IPS-20b (cell line): ENCODE measurements at regions not wholly inside any gene's neighbourhood (a gene's known extent, or its start where the extent isn't known, plus 50 kb on each side); places are given as distances from the start of the nearest gene placed in this dataset.

Source experiments
- H3K27ac ChIP-seq: one replicate; pipeline ENCODE4 v1.5.1; 2013; ENCODE audit warnings: low read length
- H3K27me3 ChIP-seq: 2 replicates; pipeline ENCODE4 v1.6.1; 2013; ENCODE audit warnings: mild to moderate bottlenecking, low read length, inconsistent platforms; ENCODE audit not compliant: insufficient read depth
- H3K36me3 ChIP-seq: 2 replicates; pipeline ENCODE4 v1.6.1; 2013; ENCODE audit warnings: low read depth, mild to moderate bottlenecking, inconsistent platforms, low read length, moderate library complexity; ENCODE audit not compliant: insufficient read depth
- H3K4me1 ChIP-seq: 2 replicates; pipeline ENCODE4 v1.6.1; 2013; ENCODE audit warnings: mild to moderate bottlenecking, control low read depth, inconsistent platforms, low read length, moderate library complexity; ENCODE audit not compliant: insufficient read depth
- H3K4me3 ChIP-seq: 2 replicates; pipeline ENCODE4 v1.5.1; 2013; ENCODE audit warnings: mild to moderate bottlenecking, low read length, inconsistent platforms
- H3K9ac ChIP-seq: 2 replicates; pipeline ENCODE4 v1.6.1; 2013; ENCODE audit warnings: low read depth, mild to moderate bottlenecking, inconsistent platforms, low read length, moderate library complexity
- H3K9me3 ChIP-seq: 2 replicates; pipeline ENCODE4 v1.6.1; 2013; ENCODE audit warnings: mild to moderate bottlenecking, low read depth, low read length, inconsistent platforms; ENCODE audit not compliant: insufficient read depth

- H3K4me3 ChIP-seq = no peak overlapping the region
- peaks cover 8% of the 10 kb centered on the region for H3K9me3 ChIP-seq
- H3K27ac ChIP-seq = no peak overlapping the region
- H3K36me3 ChIP-seq = no peaks in the 10 kb centered on the region
- H3K27me3 ChIP-seq = peaks cover 55% of the 10 kb centered on the region
- peaks cover 7% of the 10 kb centered on the region; the same call in 1 of the 2 replicates for H3K4me1 ChIP-seq
- H3K9ac ChIP-seq = no peak overlapping the region
Measured at GRCh38 chr4:1458581-1458980, 52.3 kb upstream of the NKX1-1 start.
